Caki2 (cell line): ENCODE measurements at regions not wholly inside any gene's neighbourhood (a gene's known extent, or its start where the extent isn't known, plus 50 kb on each side); places are given as distances from the start of the nearest gene placed in this dataset.
A peak's percentile ranks its signal among the peaks of the same experiment; 100 is the strongest.

Experiments used
- DNase-seq: peaks from one replicate; pipeline ENCODE4 v3.0.0-alpha.2; 2015; ENCODE audit warnings: low read depth
- in situ Hi-C: cut with HindIII; loops from 2 replicates; pipeline ENCODE4 v1.10.0; 2016; ENCODE audit warnings: low sequenced_read_pairs, low pct_unique_long_range_greater_than_20kb, mixed read lengths

DNA sequence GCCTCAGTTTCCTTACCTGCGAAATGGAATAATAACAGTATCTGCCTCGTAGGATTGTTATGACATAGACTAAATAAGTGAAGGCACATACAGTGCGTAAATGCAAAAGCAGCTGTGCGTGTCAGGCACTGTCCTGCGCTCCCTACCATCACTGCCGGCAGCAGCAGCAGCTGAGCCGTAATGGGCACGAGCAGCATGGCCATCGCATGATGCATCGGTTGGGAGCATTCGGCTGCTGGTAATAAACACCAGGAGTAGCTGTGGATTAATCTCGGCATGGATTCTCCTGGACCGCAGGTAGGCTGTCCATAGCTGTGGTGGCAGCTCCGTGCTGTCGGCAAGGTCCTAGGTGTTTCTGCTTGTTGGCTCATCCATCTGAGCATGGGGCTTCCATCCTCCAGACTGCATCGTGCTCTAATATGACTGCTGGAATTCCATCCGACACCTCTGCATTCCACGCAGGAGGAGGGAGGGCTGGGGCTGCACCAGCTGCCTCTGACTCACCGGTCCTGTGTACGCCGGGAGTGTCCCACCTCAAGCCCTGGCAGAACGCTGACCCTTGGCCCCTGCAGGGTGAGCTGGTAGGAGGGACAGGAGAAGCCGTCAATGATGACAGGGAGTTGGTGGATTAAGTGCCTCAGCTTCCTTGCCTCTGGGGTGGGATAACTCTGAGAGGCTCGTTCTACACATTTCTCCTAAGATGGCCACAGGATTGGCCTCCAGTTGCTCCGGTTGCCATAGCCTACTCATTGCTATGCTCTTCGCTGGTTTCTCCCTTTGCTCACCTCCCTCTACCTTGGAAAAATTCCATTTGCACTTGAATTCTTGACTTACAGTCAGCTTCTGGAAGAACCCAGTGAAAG is 100.9 kb upstream of the PMEPA1 start:
- in situ Hi-C loops, result no loop called here
- DNase-seq, result peak; percentile 96

DNA sequence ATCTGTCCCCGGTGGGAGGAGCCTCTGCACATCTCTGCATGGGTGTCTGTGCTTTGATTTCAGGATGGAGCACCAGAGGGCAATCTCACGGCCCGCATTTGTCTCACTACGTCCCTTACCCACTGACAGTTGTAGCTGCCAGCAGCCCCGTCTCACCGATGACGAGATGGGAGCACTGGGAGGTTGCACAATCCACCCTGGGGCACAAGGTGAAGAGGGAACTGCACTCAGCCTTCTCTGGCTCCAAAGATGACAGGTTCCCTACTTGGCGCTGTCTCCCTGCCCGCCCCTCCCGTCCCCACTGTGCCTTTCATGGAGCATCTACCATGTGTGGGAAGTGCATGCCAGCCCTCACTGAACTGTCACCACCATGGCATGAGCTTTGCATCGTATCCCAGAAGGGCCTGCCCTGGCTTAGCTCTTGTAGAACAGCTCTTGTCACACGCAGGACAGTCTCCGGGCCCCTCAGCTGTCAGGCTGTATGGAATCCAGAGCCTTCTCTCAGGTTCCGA is 99.9 kb upstream of the PMEPA1 start:
- no peak for DNase-seq

DNA sequence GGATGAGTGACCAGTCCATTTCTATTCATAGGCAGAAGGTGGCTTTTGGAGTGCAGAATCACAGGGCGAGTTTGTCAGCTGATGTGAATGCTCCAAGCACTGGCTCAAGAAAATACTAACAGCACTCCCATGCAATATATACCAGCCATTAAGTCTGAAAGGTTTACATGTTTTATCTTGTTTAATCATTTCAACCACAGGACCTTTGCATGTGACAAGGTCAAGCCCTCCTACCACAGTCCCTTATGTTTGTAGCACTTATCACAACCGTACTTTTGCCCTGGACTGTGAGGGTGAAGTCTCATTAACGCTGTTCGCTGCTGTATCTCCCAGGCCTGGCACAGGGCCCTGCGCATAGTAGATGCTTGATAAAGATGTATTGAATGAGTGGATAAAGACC is 99.3 kb upstream of the PMEPA1 start:
- in situ Hi-C loops, result no loop called here
- DNase-seq, result no peak

More for the DNA sequence above, 99.9 kb upstream of the PMEPA1 start:
- in situ Hi-C loops, result no loop called here

DNA sequence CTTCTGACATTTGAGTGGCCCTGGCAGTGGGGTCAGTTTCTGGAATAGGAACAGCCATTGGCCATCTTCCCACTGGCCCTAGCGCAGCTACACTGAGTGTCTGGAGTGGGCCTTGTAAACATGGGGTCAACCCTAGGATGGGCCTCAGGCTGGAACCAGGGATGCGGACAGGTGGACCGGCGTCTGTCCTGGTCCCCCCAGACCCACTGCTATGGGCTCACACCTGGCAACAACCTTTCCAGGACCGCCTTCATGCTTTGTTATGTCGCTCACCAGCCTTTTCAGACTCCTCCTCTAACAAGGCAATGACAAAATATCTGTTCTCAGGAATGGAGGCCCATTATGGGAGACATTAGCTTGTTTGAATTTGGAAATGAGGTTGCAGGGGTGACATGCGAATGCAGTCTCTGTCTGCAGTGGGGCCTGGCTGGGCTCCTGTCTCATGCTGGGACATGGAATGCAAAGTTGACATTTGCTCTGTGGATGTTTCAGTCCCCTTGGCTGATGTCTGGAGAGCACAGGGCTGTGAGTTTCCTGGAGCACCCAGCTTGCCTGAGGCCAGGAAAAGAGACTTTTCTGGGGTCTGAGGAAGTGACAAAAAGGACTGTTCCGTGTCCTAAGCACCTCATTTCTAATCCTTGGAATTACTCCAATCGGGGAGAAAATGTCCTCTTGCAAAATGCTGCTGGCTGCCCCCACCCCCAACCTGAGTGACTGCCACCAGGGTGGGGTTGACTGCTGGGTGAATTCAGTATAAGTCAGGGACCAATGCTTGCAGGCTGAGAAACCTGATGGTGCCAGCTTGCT is 98.7 kb upstream of the PMEPA1 start:
- DNase-seq, result no peak
- in situ Hi-C loops, result no loop called here

DNA sequence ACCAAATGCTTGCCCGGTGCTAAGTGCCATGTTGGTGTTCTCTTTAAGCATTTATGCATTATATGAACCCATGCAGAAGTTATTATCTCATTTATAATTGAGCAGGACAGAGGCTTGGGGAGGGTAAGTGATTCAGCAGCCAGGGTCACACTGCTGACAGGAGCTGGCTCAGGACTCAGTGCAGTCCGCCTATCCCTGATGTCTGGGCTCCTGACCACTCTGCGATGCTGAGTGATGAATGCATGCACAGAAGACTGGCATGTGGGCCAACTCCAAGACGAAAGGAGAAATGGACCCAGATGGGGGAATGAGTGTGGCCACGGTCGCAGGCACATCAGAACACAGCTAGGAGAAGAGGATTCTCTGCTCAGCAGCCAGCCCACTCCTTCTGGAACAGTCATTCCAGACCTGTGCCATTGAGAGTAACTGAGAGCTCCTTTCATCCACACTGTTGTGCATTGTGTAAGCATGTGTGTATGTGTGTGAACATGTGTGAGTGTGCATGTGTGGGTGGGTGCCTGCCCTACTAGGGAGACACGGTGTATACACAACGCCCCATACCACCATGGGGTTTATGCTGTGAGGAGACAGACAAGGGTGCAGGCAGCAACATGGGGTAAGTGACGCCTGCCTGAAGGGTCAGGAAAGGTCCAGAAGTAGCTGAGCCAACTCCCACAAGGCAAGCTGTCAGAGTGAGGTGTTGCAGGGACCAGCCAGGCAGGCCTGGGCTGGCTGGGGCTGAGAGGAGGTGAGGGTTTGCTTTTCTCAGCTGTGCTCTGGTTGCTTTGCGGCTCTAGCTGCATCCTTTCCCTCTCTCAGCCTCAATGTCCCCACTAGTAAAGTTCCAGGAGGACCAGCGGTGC is 97.8 kb upstream of the PMEPA1 start:
- DNase-seq, result no peak
- in situ Hi-C loops, result no loop called here

DNA sequence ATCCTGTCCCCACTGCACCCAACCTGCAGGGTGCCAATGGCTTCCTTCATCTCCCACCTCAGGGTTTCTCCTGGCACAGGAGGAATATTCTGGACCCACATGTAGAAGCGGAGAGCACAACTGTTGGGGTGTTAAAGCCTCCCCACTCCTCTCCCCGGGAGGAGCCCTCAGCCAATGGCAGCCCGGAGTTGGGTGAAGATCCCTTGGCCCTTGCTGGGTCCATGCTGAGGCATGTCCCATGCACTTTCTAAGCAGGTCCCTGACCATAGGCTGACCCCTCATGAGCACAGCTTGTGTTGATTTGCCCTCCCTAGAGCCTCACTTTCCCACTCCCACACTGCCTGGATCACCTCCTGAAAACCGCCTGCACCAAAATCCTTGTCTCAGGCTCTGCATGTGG is 97.2 kb upstream of the PMEPA1 start:
- no peak for DNase-seq
- in situ Hi-C loops, result no loop called here

DNA sequence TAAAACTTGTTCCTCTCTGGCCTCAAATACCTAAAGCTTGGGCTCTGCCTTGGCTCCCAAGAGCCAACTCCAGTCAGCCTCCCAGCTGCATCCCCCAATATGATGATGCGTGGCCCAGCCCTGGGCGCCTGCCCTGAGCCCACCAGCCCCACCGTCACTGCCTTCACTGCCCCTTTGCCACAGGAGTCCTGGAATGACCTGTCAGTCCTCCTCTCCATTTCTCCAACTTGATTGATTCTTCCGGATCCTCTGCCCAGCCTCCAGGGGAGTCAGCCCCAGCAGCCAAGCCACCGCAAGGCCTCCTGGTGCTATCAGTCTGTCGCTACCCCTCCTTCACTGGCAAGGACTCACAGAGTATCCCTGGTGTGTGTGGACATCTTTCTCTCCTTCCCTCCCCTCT is 96.7 kb upstream of the PMEPA1 start:
- in situ Hi-C loops, result no loop called here
- DNase-seq, result no peak

DNA sequence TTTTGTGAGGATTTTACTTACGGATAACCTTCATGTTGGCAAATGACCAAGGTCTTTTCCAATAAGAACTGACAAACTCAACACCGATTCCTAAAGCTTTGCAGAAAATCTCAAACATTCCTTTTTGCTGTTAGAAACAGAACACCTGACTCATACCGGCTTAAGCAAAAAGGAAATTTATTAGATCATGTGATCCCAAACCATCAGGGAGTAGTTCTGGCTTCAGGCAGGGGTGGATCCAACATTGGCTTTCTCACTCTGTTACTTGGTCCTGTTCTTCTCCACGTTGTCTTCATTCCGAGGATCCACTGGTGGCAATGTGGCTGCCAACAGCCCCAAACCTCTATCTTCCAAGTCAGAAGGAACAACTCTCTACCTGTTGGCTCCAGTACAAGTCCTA is 95.9 kb upstream of the PMEPA1 start:
- no peak for DNase-seq
- in situ Hi-C loops, result no loop called here

DNA sequence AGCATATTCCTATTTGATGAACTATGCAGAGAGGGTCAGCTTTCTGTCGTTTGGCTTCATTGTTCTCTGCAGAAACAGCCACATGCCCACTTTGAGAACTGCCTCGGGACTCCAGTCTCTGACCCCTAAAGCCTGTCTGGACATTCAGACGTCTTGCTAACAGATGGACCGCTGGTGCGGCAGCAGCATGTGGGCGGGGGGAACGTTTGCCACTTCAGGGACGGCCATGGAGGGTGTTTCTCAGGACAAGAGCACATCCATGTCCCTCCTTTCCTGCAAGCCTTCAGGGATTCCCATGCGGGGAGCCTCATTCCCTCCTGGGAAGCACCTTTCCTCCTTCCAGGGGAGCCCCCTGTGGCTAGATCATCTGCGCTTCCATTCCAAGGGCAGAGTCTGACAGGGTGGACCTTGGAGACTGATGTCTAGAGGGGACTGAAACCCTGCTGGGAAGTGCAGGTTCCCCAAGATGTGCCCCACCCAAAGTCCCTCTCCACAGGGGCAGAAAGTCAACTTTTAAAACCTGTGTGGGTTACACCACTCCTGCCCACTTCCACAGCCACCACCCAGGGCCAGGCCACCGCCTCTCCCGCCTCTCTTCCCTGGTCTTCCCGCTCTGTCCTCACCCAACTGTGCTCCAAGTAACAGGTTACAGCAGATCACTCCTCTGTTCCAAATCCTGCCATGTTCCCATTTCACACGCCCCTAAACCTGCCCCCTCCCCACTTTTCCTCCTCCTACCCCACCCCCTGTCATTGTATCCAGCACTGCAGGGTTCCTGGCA is 94.8 kb upstream of the PMEPA1 start:
- in situ Hi-C loops, result no loop called here
- DNase-seq, result no peak

DNA sequence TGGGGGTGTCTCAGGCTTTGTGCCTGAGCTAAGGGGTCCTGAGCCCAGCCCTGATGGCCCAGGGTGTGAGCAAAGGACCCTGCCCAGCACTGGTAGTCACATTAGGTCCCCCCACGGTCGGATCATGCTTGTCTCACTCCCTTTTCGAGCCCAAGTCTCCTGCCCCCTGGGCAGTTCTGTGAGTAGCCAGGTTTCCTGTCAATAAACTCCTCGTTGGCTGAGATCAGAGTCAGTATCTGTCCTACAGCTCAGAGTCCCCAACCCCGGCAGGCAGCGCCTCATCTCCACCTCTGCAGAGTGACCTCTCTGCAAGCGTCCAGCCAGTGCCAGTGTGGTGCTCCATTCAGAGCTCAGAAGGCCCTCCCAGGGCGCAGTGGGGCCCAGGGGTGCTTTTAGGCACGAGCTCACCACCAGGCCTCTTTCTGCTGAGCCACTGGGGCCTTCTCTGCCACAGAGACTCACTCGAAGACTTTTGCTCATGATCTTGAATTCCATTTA is 93.7 kb upstream of the PMEPA1 start:
- no peak for DNase-seq
- in situ Hi-C loops, result no loop called here

DNA sequence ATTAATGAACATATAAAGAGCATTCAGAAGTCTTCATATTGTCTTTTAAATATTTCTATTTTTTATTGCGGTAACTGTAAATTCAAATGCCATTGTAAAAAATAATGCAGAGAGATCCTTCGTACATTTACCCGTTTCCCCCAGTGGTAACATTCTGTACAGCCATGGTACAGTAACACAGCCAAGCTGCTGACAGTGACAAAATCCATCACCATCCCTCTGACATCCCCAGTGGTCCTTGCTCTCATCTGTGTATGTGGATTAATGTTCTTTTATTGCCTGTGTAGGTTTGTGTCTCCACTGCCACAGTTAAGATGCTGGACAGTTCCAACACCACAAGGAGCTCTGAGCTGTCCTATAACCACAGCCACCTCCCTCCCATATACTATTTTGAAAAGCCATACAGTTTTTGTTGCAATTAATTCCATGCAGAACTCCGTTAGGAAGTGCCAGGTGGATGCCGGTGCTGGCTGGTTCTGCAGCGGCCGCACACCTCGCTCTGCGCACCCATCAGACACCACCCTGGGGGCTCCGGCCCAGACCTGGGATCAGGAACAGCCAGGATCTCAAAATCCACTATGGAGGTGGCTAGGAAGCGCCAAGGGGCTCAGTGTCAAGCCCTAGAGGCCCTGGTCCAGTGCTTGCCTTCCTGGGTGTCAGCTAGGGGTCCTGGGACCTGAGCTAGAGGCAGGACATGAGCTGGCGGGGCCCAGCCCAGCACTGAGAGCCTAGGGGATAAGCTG is 93.1 kb upstream of the PMEPA1 start:
- in situ Hi-C loops, result no loop called here
- no peak for DNase-seq

DNA sequence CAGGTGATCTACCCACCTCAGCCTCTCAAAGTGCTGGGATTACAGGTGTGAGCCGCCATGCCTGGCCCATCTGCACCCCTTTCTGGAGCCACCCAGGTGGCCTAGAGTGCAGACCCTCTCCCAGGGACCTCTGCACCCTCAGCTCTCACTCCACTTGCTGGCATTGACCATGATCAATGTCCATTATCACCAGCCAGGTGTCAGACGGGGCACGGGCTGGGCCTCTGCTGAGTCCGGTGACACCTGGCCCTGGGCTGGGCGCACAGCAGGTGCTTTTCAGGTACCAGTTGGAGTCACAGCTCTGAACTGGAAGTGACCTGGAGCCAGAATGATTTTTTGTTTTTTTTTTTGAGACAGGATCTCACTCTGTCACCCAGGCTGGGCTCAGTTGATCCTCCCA is 91.8 kb upstream of the PMEPA1 start:
- DNase-seq, result no peak
- in situ Hi-C loops, result no loop called here

DNA sequence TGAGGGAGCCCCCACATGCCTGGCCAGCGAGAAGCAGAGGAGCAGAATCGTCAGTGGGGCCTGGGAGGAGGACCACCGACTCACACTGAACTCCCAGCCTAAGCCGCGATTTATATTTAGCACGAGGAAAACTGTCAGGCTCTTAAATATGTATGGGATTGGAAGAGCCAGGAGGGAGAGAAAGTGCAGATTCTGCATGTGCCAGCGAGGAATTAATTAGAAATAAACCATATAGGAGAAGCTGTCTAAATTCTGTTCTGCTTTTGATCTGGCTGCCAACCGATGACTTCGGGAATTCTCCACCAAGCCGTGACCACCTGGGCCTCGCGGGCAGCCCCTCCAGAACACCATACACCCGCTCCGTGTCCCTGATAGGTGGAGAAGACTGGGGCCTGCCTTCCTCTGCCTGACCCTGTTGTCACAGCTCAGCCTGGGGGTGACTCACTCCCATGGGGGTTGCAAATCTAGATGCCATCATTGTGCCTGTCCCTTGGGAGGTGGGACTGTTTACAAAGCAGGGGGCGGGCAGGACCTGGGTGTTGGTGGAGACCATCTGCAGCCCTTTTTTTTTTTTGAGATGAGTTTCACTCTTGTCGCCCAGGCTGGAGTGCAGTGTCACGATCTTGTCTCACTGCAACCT is 91.1 kb upstream of the PMEPA1 start:
- DNase-seq, result no peak
- in situ Hi-C loops, result no loop called here

DNA sequence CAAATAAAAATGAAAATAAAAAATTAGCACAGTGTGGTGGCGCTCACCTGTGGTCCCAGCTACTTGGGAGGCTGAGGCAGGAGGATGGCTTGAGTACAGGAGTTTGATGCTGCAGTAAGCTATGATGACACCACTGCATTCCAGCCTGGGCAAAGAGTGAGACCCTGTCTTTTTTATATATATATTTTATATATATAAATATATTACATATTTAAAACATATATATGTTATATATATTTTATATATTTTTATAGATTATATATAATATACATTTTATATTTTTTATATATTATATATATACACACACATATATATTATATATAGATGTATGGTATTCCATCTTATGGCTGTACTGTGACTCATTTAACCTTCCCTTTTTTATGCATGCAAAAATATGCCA is 87.6 kb upstream of the PMEPA1 start:
- in situ Hi-C loops, result no loop called here
- no peak for DNase-seq

DNA sequence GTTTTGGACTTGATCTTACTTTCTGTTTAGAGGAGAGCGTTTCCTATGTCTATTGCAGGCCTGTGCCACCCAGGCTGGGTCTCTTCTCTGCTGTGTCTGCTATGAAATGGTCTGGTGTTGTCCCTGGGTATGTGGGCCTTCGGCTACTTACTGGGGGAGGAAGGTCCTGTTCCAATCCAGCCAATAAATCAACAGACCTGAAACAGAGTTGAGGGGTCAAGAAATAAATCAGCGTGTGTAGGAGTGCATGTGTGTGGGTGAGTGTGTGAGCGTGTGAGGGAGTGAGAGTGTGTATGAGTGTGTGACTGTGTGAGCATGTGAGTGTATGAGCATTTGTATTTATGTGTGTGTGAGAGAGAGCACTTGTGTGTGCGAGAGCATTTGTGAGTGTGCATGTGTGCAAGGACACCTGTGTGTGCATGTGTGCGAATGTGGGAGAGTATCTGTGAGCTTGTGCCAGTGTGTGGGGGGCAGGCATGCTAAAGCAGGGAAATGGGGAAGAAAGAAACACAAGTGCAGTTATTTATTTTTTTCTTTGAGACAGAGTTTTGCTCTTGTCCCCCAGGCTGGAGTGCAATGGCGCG is 86.3 kb upstream of the PMEPA1 start:
- in situ Hi-C loops, result no loop called here
- no peak for DNase-seq

DNA sequence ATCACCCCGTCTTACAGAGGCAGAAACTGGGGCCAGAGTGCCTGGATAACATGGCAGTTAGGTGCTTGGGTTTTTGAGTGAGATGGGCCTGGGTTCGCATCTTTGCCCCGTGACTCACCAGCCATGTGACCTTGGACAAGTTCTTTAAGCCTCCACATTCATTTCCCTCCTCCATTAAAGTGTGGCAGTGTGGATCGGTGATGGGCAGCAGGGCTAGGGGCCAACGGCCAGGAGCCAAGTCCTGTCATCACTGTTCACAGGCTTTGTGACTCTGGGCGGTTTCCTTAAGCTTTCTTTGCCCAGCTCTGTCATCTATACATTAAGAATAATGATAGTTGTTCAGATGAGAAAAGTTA is 85.5 kb upstream of the PMEPA1 start:
- in situ Hi-C loops, result no loop called here
- DNase-seq, result no peak
